Trophoblast cell (in vitro differentiated cells and primary cell): ENCODE measurements at regions not wholly inside any gene's neighbourhood (a gene's known extent, or its start where the extent isn't known, plus 50 kb on each side); places are given as distances from the start of the nearest gene placed in this dataset.

Experiments used
- DNase-seq, 2 donors: peaks; one replicate each; pipeline ENCODE4 v3.0.0-alpha.2; 2016
- H2AFZ ChIP-seq: 2 replicates; pipeline ENCODE4 v1.6.1; 2013; ENCODE audit warnings: low read length, moderate library complexity, mild to moderate bottlenecking; ENCODE audit not compliant: insufficient read depth, poor library complexity
- H2AK5ac ChIP-seq: 2 replicates; pipeline ENCODE4 v1.6.1; 2013; ENCODE audit warnings: mild to moderate bottlenecking, low read length
- H2BK120ac ChIP-seq: 2 replicates; pipeline ENCODE4 v1.6.1; 2013; ENCODE audit warnings: low read length, mild to moderate bottlenecking, moderate library complexity; ENCODE audit not compliant: insufficient read depth, poor library complexity
- H2BK12ac ChIP-seq: 2 replicates; pipeline ENCODE4 v1.6.1; 2013; ENCODE audit warnings: mild to moderate bottlenecking, low read length, moderate library complexity
- H2BK5ac ChIP-seq: 2 replicates; pipeline ENCODE4 v1.6.1; 2013; ENCODE audit warnings: low read length, low read depth, moderate library complexity, mild to moderate bottlenecking; ENCODE audit not compliant: poor library complexity
- H3K14ac ChIP-seq: 2 replicates; pipeline ENCODE4 v1.6.1; 2013; ENCODE audit warnings: mild to moderate bottlenecking, low read length
- H3K18ac ChIP-seq: 2 replicates; pipeline ENCODE4 v1.6.1; 2013; ENCODE audit warnings: mild to moderate bottlenecking, low read length
- H3K23ac ChIP-seq: 2 replicates; pipeline ENCODE4 v1.6.1; 2013; ENCODE audit warnings: low read length
- H3K27ac ChIP-seq: 2 replicates; pipeline ENCODE4 v1.5.1; 2013; ENCODE audit warnings: low read depth, mild to moderate bottlenecking, inconsistent platforms, low read length, moderate library complexity
- H3K27me3 ChIP-seq: 2 replicates; pipeline ENCODE4 v1.6.1; 2013; ENCODE audit warnings: inconsistent platforms, mild to moderate bottlenecking, low read length, moderate library complexity; ENCODE audit not compliant: insufficient read depth
- H3K36me3 ChIP-seq, 2 experiments: 1 replicate in 1 of 2; 2 replicates in 1 of 2; pipeline ENCODE4 v1.6.1; 2013; ENCODE audit warnings: low read length in 2 of 2, mild to moderate bottlenecking in 2 of 2, moderate library complexity in 1 of 2; ENCODE audit not compliant: insufficient read depth in 2 of 2, control insufficient read depth in 1 of 2
- H3K4ac ChIP-seq: 2 replicates; pipeline ENCODE4 v1.6.1; 2013; ENCODE audit warnings: low read depth, mild to moderate bottlenecking, low read length, moderate library complexity
- H3K4me1 ChIP-seq, 2 experiments: 1 replicate in 1 of 2; 2 replicates in 1 of 2; pipeline ENCODE4 v1.6.1; 2013; ENCODE audit warnings: low read length in 2 of 2, mild to moderate bottlenecking in 2 of 2, moderate library complexity in 1 of 2; ENCODE audit not compliant: insufficient read depth in 2 of 2, control insufficient read depth in 1 of 2
- H3K4me2 ChIP-seq: 2 replicates; pipeline ENCODE4 v1.6.1; 2013; ENCODE audit warnings: inconsistent platforms, mild to moderate bottlenecking, low read length, moderate library complexity
- H3K4me3 ChIP-seq: 2 replicates; pipeline ENCODE4 v1.5.1; 2013; ENCODE audit warnings: mild to moderate bottlenecking, low read depth, low read length, inconsistent platforms
- H3K79me1 ChIP-seq: one replicate; pipeline ENCODE4 v1.6.1; 2013; ENCODE audit warnings: low read length
- H3K79me2 ChIP-seq: 2 replicates; pipeline ENCODE4 v1.6.1; 2013; ENCODE audit warnings: low read length, mild to moderate bottlenecking; ENCODE audit not compliant: control insufficient read depth, insufficient read depth, poor library complexity
- H3K9ac ChIP-seq: 2 replicates; pipeline ENCODE4 v1.6.1; 2013; ENCODE audit warnings: mild to moderate bottlenecking, low read length
- H3K9me3 ChIP-seq: 2 replicates; pipeline ENCODE4 v1.6.1; 2013; ENCODE audit warnings: low read depth, mild to moderate bottlenecking, control low read depth, inconsistent platforms, low read length; ENCODE audit not compliant: insufficient read depth
- H4K12ac ChIP-seq: 2 replicates; pipeline ENCODE4 v1.6.1; 2013; ENCODE audit warnings: low read depth, mild to moderate bottlenecking, low read length, moderate library complexity
- H4K8ac ChIP-seq: 2 replicates; pipeline ENCODE4 v1.6.1; 2013; ENCODE audit warnings: low read depth, mild to moderate bottlenecking, low read length, moderate library complexity
- H4K91ac ChIP-seq: one replicate; pipeline ENCODE4 v1.6.1; 2013; ENCODE audit warnings: low read depth, mild to moderate bottlenecking, low read length, moderate library complexity
- WGBS: extraction: QIAGEN DNeasy Blood & Tissue Kit; methylation state at CpG from one replicate; pipeline ENCODE4 v1.1.7; 2013; ENCODE audit warnings: missing lambda C conversion rate; ENCODE audit not compliant: insufficient read length, insufficient coverage; ENCODE audit errors: extremely low coverage; 5-methylcytosine and 5-hydroxymethylcytosine counted together

GRCh38 chr18:78853341-78853740, 126.3 kb upstream of the SALL3 start:
- H4K8ac ChIP-seq: no peak overlapping the region
- no peak overlapping the region for H3K27ac ChIP-seq
- no peak overlapping the region for H2BK120ac ChIP-seq
- no peak overlapping the region for H3K4me2 ChIP-seq
- H4K12ac ChIP-seq: no peak overlapping the region
- H3K4ac ChIP-seq: no peak overlapping the region
- H3K9ac ChIP-seq: no peak overlapping the region
- H3K4me1 ChIP-seq: no peaks in the 10 kb centered on the region
- H3K79me2 ChIP-seq: no peaks in the 10 kb centered on the region
- H4K91ac ChIP-seq: no peak overlapping the region
- H3K23ac ChIP-seq: no peak overlapping the region
- H3K9me3 ChIP-seq: peaks cover 2% of the 10 kb centered on the region
- DNase-seq: no peak
- no peaks in the 10 kb centered on the region for H3K79me1 ChIP-seq
- no peak overlapping the region for H2BK12ac ChIP-seq
- H3K18ac ChIP-seq: no peak overlapping the region
- H2AFZ ChIP-seq: no peak overlapping the region
- H2AK5ac ChIP-seq: no peak overlapping the region
- no peak overlapping the region for H3K14ac ChIP-seq
- H3K36me3 ChIP-seq: no peaks in the 10 kb centered on the region
- WGBS: no CpG with 5 or more reads among the region's 3 CpGs
- H3K4me3 ChIP-seq: no peak overlapping the region
- no peak overlapping the region for H2BK5ac ChIP-seq
- no peaks in the 10 kb centered on the region for H3K27me3 ChIP-seq

- no peak overlapping the region for H3K4me3 ChIP-seq
- H3K27me3 ChIP-seq: no peaks in the 10 kb centered on the region
- no peak overlapping the region for H3K9ac ChIP-seq
- H3K4me1 ChIP-seq: no peaks in the 10 kb centered on the region
- no peak overlapping the region for H2BK12ac ChIP-seq
- no peak overlapping the region for H3K23ac ChIP-seq
- peaks cover 4% of the 10 kb centered on the region for H3K9me3 ChIP-seq
- DNase-seq: no peak
- no peak overlapping the region for H4K12ac ChIP-seq
- no peak overlapping the region for H2BK5ac ChIP-seq
- no peak overlapping the region for H3K27ac ChIP-seq
- no peaks in the 10 kb centered on the region for H3K79me2 ChIP-seq
- no peaks in the 10 kb centered on the region for H3K79me1 ChIP-seq
- H4K8ac ChIP-seq: no peak overlapping the region
- no peak overlapping the region for H3K18ac ChIP-seq
- no peak overlapping the region for H4K91ac ChIP-seq
- WGBS: no CpG with 5 or more reads among the region's 4 CpGs
- no peak overlapping the region for H2AK5ac ChIP-seq
- no peak overlapping the region for H3K4ac ChIP-seq
- H2AFZ ChIP-seq: no peak overlapping the region
- H3K36me3 ChIP-seq: no peaks in the 10 kb centered on the region
- H3K14ac ChIP-seq: no peak overlapping the region
- H3K4me2 ChIP-seq: no peak overlapping the region
- H2BK120ac ChIP-seq: no peak overlapping the region
These were observed 124.4 kb upstream of the SALL3 start for GRCh38 chr18:78855188-78855587.

DNA sequence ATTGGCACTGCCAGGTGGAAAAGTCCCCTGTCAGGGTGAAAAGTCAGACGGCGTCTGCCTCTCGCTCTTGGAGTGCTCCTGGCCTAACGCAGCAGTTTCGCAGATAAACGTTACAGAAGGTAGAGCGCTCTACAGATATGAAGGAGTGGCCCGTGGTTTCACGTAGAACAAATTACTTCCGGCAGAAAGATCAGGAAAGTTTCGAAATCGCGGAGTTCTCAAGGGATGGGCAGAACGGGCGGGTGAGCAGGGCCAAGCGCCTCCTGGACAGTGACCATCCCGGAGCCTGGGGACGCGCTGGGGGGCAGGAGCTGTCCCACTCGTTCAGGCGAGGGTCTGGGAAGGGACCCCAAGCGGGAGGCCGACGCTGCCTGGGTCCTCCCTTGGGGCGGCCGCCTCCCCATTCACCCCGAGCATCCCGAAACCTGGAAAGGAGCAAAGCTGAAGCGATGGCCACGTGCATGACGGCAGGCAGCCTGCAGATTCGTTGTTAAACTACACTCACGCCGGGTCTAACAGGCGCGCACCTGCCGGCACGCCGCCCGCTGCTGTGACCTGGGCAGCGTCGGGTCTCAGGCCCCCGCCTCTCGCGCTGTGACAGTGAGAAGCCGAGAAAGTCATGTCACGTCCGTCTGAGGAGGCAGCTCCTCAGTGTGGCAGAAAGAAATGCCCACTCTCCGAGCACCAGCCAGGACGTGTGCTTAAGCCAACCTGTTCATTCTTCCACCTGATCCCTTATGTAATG, 122.9 kb upstream of the SALL3 start:
- DNase-seq: no peak
- Histone ChIP-seq H3K27ac (no peak overlapping the region), H4K91ac (no peak overlapping the region), H3K27me3 (no peaks in the 10 kb centered on the region), H2BK5ac (no peak overlapping the region), H3K79me2 (no peaks in the 10 kb centered on the region), H3K4me1 (no peaks in the 10 kb centered on the region), H3K9me3 (peaks cover 5% of the 10 kb centered on the region), H3K4me3 (no peak overlapping the region), H2AK5ac (no peak overlapping the region), H3K9ac (no peak overlapping the region), H4K8ac (no peak overlapping the region), H3K36me3 (no peaks in the 10 kb centered on the region), H3K4me2 (no peak overlapping the region), H3K18ac (no peak overlapping the region), H3K4ac (no peak overlapping the region), H4K12ac (no peak overlapping the region), H2BK12ac (no peak overlapping the region), H2AFZ (no peak overlapping the region), H2BK120ac (no peak overlapping the region), H3K23ac (no peak overlapping the region), H3K79me1 (no peaks in the 10 kb centered on the region), H3K14ac (no peak overlapping the region)
- no CpG with 5 or more reads among the region's 50 CpGs for whole genome bisulfite sequencing

- no peak overlapping the region for H4K12ac ChIP-seq
- no peaks in the 10 kb centered on the region for H3K79me1 ChIP-seq
- H2AK5ac ChIP-seq: no peak overlapping the region
- H3K27me3 ChIP-seq: no peaks in the 10 kb centered on the region
- no peaks in the 10 kb centered on the region for H3K79me2 ChIP-seq
- no peak overlapping the region for H4K8ac ChIP-seq
- H3K23ac ChIP-seq: no peak overlapping the region
- H2AFZ ChIP-seq: no peak overlapping the region
- H2BK120ac ChIP-seq: no peak overlapping the region
- no CpG with 5 or more reads among the region's 42 CpGs for WGBS
- no peak overlapping the region for H3K27ac ChIP-seq
- peaks cover 5% of the 10 kb centered on the region for H3K9me3 ChIP-seq
- no peak overlapping the region for H3K4me2 ChIP-seq
- H4K91ac ChIP-seq: no peak overlapping the region
- no peak overlapping the region for H3K14ac ChIP-seq
- H3K4ac ChIP-seq: no peak overlapping the region
- H3K4me3 ChIP-seq: no peak overlapping the region
- H2BK5ac ChIP-seq: no peak overlapping the region
- H3K9ac ChIP-seq: no peak overlapping the region
- DNase-seq: no peak
- H2BK12ac ChIP-seq: no peak overlapping the region
- H3K18ac ChIP-seq: no peak overlapping the region
- no peaks in the 10 kb centered on the region for H3K4me1 ChIP-seq
- no peaks in the 10 kb centered on the region for H3K36me3 ChIP-seq
These were observed 122.1 kb upstream of the SALL3 start for GRCh38 chr18:78857314-78858150.
